ENCODE measurements at regions not wholly inside any gene's neighbourhood (a gene's known extent, or its start where the extent isn't known, plus 50 kb on each side); places are given as distances from the start of the nearest gene placed in this dataset.

DNA sequence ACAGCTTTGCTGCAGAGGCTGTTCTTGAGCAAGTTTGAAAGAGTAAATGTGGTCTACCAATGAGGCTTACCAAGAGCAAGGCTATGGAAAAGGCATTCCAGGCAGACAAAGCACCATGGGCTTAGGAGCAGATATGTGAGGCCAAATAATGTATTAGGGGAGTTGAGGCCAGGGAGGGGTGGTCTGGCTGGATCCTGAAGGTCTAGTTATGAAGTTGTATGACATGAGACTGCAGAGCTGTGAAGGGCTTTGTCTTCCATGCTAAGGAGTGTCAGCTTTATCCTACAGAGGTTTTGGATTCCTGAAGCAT lies 51.8 kb upstream of the TSPAN2 start:
- TF ChIP-seq, protein P1, sequence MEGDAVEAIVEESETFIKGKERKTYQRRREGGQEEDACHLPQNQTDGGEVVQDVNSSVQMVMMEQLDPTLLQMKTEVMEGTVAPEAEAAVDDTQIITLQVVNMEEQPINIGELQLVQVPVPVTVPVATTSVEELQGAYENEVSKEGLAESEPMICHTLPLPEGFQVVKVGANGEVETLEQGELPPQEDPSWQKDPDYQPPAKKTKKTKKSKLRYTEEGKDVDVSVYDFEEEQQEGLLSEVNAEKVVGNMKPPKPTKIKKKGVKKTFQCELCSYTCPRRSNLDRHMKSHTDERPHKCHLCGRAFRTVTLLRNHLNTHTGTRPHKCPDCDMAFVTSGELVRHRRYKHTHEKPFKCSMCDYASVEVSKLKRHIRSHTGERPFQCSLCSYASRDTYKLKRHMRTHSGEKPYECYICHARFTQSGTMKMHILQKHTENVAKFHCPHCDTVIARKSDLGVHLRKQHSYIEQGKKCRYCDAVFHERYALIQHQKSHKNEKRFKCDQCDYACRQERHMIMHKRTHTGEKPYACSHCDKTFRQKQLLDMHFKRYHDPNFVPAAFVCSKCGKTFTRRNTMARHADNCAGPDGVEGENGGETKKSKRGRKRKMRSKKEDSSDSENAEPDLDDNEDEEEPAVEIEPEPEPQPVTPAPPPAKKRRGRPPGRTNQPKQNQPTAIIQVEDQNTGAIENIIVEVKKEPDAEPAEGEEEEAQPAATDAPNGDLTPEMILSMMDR (tag by site-specific recombination; IDR thresholded peaks at IDR 0.05), result no peak
- TF ChIP-seq ZNF660 (tag by site-specific recombination; IDR thresholded peaks at IDR 0.05) (no peak), ZNF169 (tag by site-specific recombination; IDR thresholded peaks at IDR 0.05) (no peak), RBAK (tag by site-specific recombination; IDR thresholded peaks at IDR 0.05) (no peak), YY1 (tag by site-specific recombination; IDR thresholded peaks at IDR 0.05) (no peak), BCL11A (tag by site-specific recombination; IDR thresholded peaks at IDR 0.05; ENCODE audit: low read depth) (no peak), GLI4 (tag by site-specific recombination; IDR thresholded peaks at IDR 0.05) (no peak), ZNF76 (tag by site-specific recombination; IDR thresholded peaks at IDR 0.05; ENCODE audit: borderline replicate concordance, low read depth) (no peak), ZNF292 (tag by site-specific recombination; IDR thresholded peaks at IDR 0.05; ENCODE audit: borderline replicate concordance, low read depth) (no peak), SP7 (tag by site-specific recombination; IDR thresholded peaks at IDR 0.05) (no peak)
- TF ChIP-seq, protein P2, sequence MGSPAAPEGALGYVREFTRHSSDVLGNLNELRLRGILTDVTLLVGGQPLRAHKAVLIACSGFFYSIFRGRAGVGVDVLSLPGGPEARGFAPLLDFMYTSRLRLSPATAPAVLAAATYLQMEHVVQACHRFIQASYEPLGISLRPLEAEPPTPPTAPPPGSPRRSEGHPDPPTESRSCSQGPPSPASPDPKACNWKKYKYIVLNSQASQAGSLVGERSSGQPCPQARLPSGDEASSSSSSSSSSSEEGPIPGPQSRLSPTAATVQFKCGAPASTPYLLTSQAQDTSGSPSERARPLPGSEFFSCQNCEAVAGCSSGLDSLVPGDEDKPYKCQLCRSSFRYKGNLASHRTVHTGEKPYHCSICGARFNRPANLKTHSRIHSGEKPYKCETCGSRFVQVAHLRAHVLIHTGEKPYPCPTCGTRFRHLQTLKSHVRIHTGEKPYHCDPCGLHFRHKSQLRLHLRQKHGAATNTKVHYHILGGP (tag by site-specific recombination; IDR thresholded peaks at IDR 0.05), result no peak
- TF ChIP-seq, protein P3, sequence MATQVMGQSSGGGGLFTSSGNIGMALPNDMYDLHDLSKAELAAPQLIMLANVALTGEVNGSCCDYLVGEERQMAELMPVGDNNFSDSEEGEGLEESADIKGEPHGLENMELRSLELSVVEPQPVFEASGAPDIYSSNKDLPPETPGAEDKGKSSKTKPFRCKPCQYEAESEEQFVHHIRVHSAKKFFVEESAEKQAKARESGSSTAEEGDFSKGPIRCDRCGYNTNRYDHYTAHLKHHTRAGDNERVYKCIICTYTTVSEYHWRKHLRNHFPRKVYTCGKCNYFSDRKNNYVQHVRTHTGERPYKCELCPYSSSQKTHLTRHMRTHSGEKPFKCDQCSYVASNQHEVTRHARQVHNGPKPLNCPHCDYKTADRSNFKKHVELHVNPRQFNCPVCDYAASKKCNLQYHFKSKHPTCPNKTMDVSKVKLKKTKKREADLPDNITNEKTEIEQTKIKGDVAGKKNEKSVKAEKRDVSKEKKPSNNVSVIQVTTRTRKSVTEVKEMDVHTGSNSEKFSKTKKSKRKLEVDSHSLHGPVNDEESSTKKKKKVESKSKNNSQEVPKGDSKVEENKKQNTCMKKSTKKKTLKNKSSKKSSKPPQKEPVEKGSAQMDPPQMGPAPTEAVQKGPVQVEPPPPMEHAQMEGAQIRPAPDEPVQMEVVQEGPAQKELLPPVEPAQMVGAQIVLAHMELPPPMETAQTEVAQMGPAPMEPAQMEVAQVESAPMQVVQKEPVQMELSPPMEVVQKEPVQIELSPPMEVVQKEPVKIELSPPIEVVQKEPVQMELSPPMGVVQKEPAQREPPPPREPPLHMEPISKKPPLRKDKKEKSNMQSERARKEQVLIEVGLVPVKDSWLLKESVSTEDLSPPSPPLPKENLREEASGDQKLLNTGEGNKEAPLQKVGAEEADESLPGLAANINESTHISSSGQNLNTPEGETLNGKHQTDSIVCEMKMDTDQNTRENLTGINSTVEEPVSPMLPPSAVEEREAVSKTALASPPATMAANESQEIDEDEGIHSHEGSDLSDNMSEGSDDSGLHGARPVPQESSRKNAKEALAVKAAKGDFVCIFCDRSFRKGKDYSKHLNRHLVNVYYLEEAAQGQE (tag by site-specific recombination; IDR thresholded peaks at IDR 0.05), result no peak
